Upper lobe of left lung (tissue), 4 donors: ENCODE measurements at regions not wholly inside any gene's neighbourhood (a gene's known extent, or its start where the extent isn't known, plus 50 kb on each side); places are given as distances from the start of the nearest gene placed in this dataset.

Experiments
- CTCF ChIP-seq, 6 experiments: fragments of 450-650 bp in 4 of 6; fragments of 200-600 bp in 2 of 6; sonication (generic) in 2 of 6; IDR thresholded peaks; one replicate each; pipeline ENCODE4 v1.5.1; 2016 to 2019; ENCODE audit warnings: antibody characterized with exemption in 6 of 6
- POLR2A ChIP-seq, 4 donors: fragments of 450-650 bp; IDR thresholded peaks; one replicate each; pipeline ENCODE4 v1.5.1; 2016 to 2017; ENCODE audit warnings: antibody characterized with exemption in 4 of 4, mild to moderate bottlenecking in 2 of 4

DNA sequence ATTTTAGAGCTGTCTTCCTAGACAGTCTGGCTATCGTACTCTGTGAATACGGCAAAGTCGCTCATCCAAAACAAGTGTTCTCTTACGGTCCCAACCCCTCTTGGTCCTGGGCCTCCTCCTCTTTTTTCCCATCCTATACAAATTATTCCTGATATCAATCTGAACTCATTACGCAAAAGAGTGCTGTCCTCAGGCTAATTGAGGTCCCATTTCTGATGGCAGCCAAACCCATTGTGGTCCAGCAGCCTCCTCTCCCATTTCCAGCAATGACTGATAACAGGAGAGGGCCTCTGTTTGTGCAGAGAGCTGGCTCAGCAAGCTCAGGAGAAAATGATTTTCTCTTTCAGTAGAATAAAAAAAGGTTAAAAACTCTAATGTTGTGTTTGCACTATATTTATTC is 203.4 kb upstream of the GHITM start:
- TF ChIP-seq CTCF (IDR thresholded peaks at IDR 0.05) (no peak), POLR2A (IDR thresholded peaks at IDR 0.05) (no peak)
